NCI-H446 (cell line): ENCODE measurements at regions not wholly inside any gene's neighbourhood (a gene's known extent, or its start where the extent isn't known, plus 50 kb on each side); places are given as distances from the start of the nearest gene placed in this dataset.
"Not testable (repeated sequence)": the region's sequence is repeated elsewhere in the genome, so short reads cannot be mapped to it uniquely, and the experiment has no call there.

Experiments
- DNase-seq, 2 experiments: peaks; one replicate each; lab custom pipeline; 2025; lab: John Stamatoyannopoulos, UW

- DNase-seq = no peak
These were observed 2055.1 kb upstream of the CELF4 start for GRCh38 chr18:39620551-39621168.

GRCh38 chr18:39618265-39619003 is 2052.8 kb upstream of the CELF4 start:
- DNase-seq = no peak

- no peak for DNase-seq
These were observed 2045.9 kb upstream of the CELF4 start for GRCh38 chr18:39611381-39612100.

- no peak for DNase-seq
These were observed 2041.4 kb upstream of the CELF4 start for GRCh38 chr18:39607034-39607433.

- no peak for DNase-seq
These were observed 2039.2 kb upstream of the CELF4 start for GRCh38 chr18:39604836-39605235.

GRCh38 chr18:39602131-39602530 is 2036.5 kb upstream of the CELF4 start:
- peak; percentile 8 to 25 for DNase-seq

GRCh38 chr18:39600894-39601293 is 2035.3 kb upstream of the CELF4 start:
- DNase-seq = peak; percentile 54 to 80

GRCh38 chr18:39599251-39599650 is 2033.7 kb upstream of the CELF4 start:
- no peak for DNase-seq

GRCh38 chr18:39596891-39597290 is 2031.3 kb upstream of the CELF4 start:
- no peak for DNase-seq

- DNase-seq = no peak
These were observed 2030.6 kb upstream of the CELF4 start for GRCh38 chr18:39596221-39596620.

- no peak for DNase-seq
These were observed 2028.6 kb upstream of the CELF4 start for GRCh38 chr18:39594206-39594605.

GRCh38 chr18:39591649-39592048 is 2026.1 kb upstream of the CELF4 start:
- no peak for DNase-seq

GRCh38 chr18:39589496-39589895 is 2023.9 kb upstream of the CELF4 start:
- no peak for DNase-seq

- DNase-seq = peak in 1 of 2 experiments; percentile 61
These were observed 2022.0 kb upstream of the CELF4 start for GRCh38 chr18:39587586-39587985.

GRCh38 chr18:39586741-39587140 is 2021.1 kb upstream of the CELF4 start:
- no peak for DNase-seq

- no peak for DNase-seq
These were observed 2009.3 kb upstream of the CELF4 start for GRCh38 chr18:39574897-39575296.

- DNase-seq = peak in 1 of 2 experiments; percentile 5
These were observed 2005.9 kb upstream of the CELF4 start for GRCh38 chr18:39571511-39571910.

- DNase-seq = not testable (repeated sequence)
These were observed 2000.1 kb upstream of the CELF4 start for GRCh38 chr18:39565551-39566230.

GRCh38 chr18:39564716-39565115 is 1999.1 kb upstream of the CELF4 start:
- DNase-seq = no peak

GRCh38 chr18:39561126-39561525 is 1995.5 kb upstream of the CELF4 start:
- DNase-seq = peak in 1 of 2 experiments; percentile 3

GRCh38 chr18:39558658-39559057 is 1993.1 kb upstream of the CELF4 start:
- no peak for DNase-seq

- DNase-seq = no peak
These were observed 1989.9 kb upstream of the CELF4 start for GRCh38 chr18:39555496-39555895.
